PC-9 (cell line): ENCODE measurements at regions not wholly inside any gene's neighbourhood (a gene's known extent, or its start where the extent isn't known, plus 50 kb on each side); places are given as distances from the start of the nearest gene placed in this dataset.

Experiments
- BruUV-seq: library from RNA; stranded (reverse); fragments of 400-500 nt; replicated peaks from 2 replicates; lab custom pipeline; 2021; lab: Mats Ljungman, UMichigan
- CTCF ChIA-PET: fragments of 300-600 bp; sonication (Branson Sonifier 250); formaldehyde crosslinking; loops from one replicate; lab custom pipeline; 2022; ENCODE audit warnings: antibody characterized with exemption; lab: Charles Lee
- POLR2A ChIA-PET: fragments of 300-600 bp; sonication (Branson Sonifier 250); formaldehyde crosslinking; loops from one replicate; lab custom pipeline; 2022; ENCODE audit warnings: antibody characterized with exemption; ENCODE audit not compliant: unreplicated experiment; lab: Charles Lee
- DNase-seq, 2 experiments: peaks; one replicate each; pipeline versions ENCODE4 v3.0.0 to v3.0.0-alpha.2; 2015 to 2022; ENCODE audit warnings: mixed read lengths in 1 of 2
- H2AFZ ChIP-seq: fragments of 200-600 bp; sonication (generic); 2 replicates; pipeline ENCODE4 v1.8.1; 2017; ENCODE audit warnings: antibody characterized with exemption
- H3F3A ChIP-seq: fragments of 200-600 bp; sonication (generic); 2 replicates; pipeline ENCODE4 v1.8.1; 2017; ENCODE audit warnings: antibody characterized with exemption, mild to moderate bottlenecking, low read depth; ENCODE audit not compliant: insufficient read depth
- H3K27ac ChIP-seq: fragments of 200-600 bp; sonication (generic); 2 replicates; pipeline ENCODE4 v1.6.1; 2016; ENCODE audit warnings: mixed run types
- H3K27me3 ChIP-seq: fragments of 200-600 bp; sonication (generic); 2 replicates; pipeline ENCODE4 v1.6.1; 2016; ENCODE audit warnings: low read depth, mixed run types; ENCODE audit not compliant: insufficient read depth
- H3K36me3 ChIP-seq: fragments of 200-600 bp; sonication (generic); 2 replicates; pipeline ENCODE4 v1.6.1; 2016; ENCODE audit warnings: low read depth, mixed run types
- H3K4me1 ChIP-seq: fragments of 200-600 bp; sonication (generic); replicated peaks from 2 replicates; pipeline ENCODE4 v1.6.1; 2016; ENCODE audit warnings: mixed run types; ENCODE audit not compliant: insufficient read depth
- H3K4me2 ChIP-seq: fragments of 200-600 bp; sonication (generic); 2 replicates; pipeline ENCODE4 v1.6.1; 2017; ENCODE audit warnings: mixed run types
- H3K4me3 ChIP-seq: fragments of 200-600 bp; sonication (generic); 2 replicates; pipeline ENCODE4 v1.6.1; 2016; ENCODE audit warnings: mixed run types
- H3K79me2 ChIP-seq: fragments of 200-600 bp; sonication (generic); 2 replicates; pipeline ENCODE4 v1.6.1; 2017; ENCODE audit warnings: low read depth, mixed run types
- H3K9me2 ChIP-seq: fragments of 200-600 bp; sonication (generic); 2 replicates; pipeline ENCODE4 v1.8.1; 2017; ENCODE audit warnings: mild to moderate bottlenecking; ENCODE audit not compliant: insufficient read depth
- H3K9me3 ChIP-seq: fragments of 200-600 bp; sonication (generic); 2 replicates; pipeline ENCODE4 v1.8.1; 2016; ENCODE audit warnings: low read depth; ENCODE audit not compliant: insufficient read depth
- H4K20me1 ChIP-seq: fragments of 200-600 bp; sonication (generic); 2 replicates; pipeline ENCODE4 v1.8.1; 2017; ENCODE audit not compliant: insufficient read depth
- CTCF ChIP-seq: fragments of 200-600 bp; sonication (generic); conservative IDR thresholded peaks from 2 replicates; pipeline ENCODE4 v1.6.1; 2017; ENCODE audit warnings: mixed run types, antibody characterized with exemption, mild to moderate bottlenecking, moderate library complexity
- EZH2 ChIP-seq: fragments of 200-600 bp; sonication (generic); IDR thresholded peaks from 2 replicates; pipeline ENCODE4 v1.8.0; 2017; ENCODE audit warnings: antibody characterized with exemption, low read depth
- intact Hi-C: fragments of 100-400 bp; cut with micrococcal nuclease; formaldehyde crosslinking; loops from one replicate; pipeline ENCODE4 v1.10.0; 2022; ENCODE audit not compliant: unreplicated experiment

GRCh38 chr11:54927704-54928103 is 221.1 kb downstream of the OR4A5 start:
- Histone ChIP-seq H3K9me3 (peaks cover 7% of the 10 kb centered on the region), H3K27ac (no peak overlapping the region), H3K9me2 (no peaks in the 10 kb centered on the region), H3K4me1 (no peaks in the 10 kb centered on the region), H2AFZ (no peak overlapping the region), H3K27me3 (no peaks in the 10 kb centered on the region), H3K36me3 (no peaks in the 10 kb centered on the region), H3K4me3 (no peak overlapping the region), H3F3A (no peaks in the 10 kb centered on the region), H4K20me1 (no peaks in the 10 kb centered on the region), H3K79me2 (no peaks in the 10 kb centered on the region), H3K4me2 (no peak overlapping the region)
- ChIA-PET POLR2A (no interaction called here), CTCF (no interaction called here)
- intact Hi-C loops = no loop called here
- DNase-seq = no peak
- BruUV-seq = no TSS peak
- TF ChIP-seq CTCF = no peak
- no peak for TF ChIP-seq EZH2

GRCh38 chr11:54930930-54931329 is 224.3 kb downstream of the OR4A5 start:
- Histone ChIP-seq H4K20me1 (no peaks in the 10 kb centered on the region; the same call in 1 of the 2 replicates), H3K27ac (no peak overlapping the region), H3K4me1 (no peaks in the 10 kb centered on the region), H3K4me3 (no peak overlapping the region), H3F3A (no peaks in the 10 kb centered on the region), H3K27me3 (no peaks in the 10 kb centered on the region), H2AFZ (no peak overlapping the region), H3K9me2 (no peaks in the 10 kb centered on the region), H3K79me2 (no peaks in the 10 kb centered on the region), H3K9me3 (peaks cover 16% of the 10 kb centered on the region), H3K4me2 (no peak overlapping the region), H3K36me3 (no peaks in the 10 kb centered on the region)
- ChIA-PET CTCF (no interaction called here), POLR2A (no interaction called here)
- no TSS peak for BruUV-seq
- intact Hi-C loops = no loop called here
- TF ChIP-seq EZH2 = no peak
- no peak for TF ChIP-seq CTCF
- no peak for DNase-seq

GRCh38 chr11:54944211-54944610 is 237.6 kb downstream of the OR4A5 start:
- intact Hi-C loops = no loop called here

More at GRCh38 chr11:54944211-54944610, 237.6 kb downstream of the OR4A5 start:
- no peaks in the 10 kb centered on the region for H3K4me1 ChIP-seq
- no peak for TF ChIP-seq EZH2
- no peak for TF ChIP-seq CTCF
- no peak overlapping the region for H2AFZ ChIP-seq
- no peak for DNase-seq
- no peaks in the 10 kb centered on the region for H3K9me2 ChIP-seq
- no peaks in the 10 kb centered on the region for H3K36me3 ChIP-seq
- H3K27ac ChIP-seq = no peak overlapping the region
- H3K27me3 ChIP-seq = no peaks in the 10 kb centered on the region
- no TSS peak for BruUV-seq
- POLR2A ChIA-PET = no interaction called here
- no peaks in the 10 kb centered on the region for H3K79me2 ChIP-seq
- H3K4me3 ChIP-seq = no peak overlapping the region
- no peaks in the 10 kb centered on the region for H3F3A ChIP-seq
- no peaks in the 10 kb centered on the region for H4K20me1 ChIP-seq
- CTCF ChIA-PET = no interaction called here
- no peak overlapping the region for H3K4me2 ChIP-seq
- H3K9me3 ChIP-seq = peaks cover 2% of the 10 kb centered on the region; the same call in 1 of the 2 replicates
